Transverse colon (tissue), 4 donors: ENCODE measurements at regions not wholly inside any gene's neighbourhood (a gene's known extent, or its start where the extent isn't known, plus 50 kb on each side); places are given as distances from the start of the nearest gene placed in this dataset.

Source experiments
- DNase-seq: peaks from one replicate; pipeline ENCODE4 v3.0.0-alpha.2; 2019
- H3K27ac ChIP-seq, 4 donors: fragments of 200-600 bp; sonication (generic); 2 replicates each; pipeline ENCODE4 v1.5.1; 2016 to 2018; ENCODE audit warnings: inconsistent platforms in 4 of 4
- H3K27me3 ChIP-seq: fragments of 200-600 bp; sonication (generic); 2 replicates; pipeline ENCODE4 v1.5.1; 2017; ENCODE audit warnings: inconsistent platforms
- H3K36me3 ChIP-seq, 4 donors: fragments of 200-600 bp; sonication (generic); 2 replicates each; pipeline ENCODE4 v1.5.1; 2017 to 2019; ENCODE audit warnings: inconsistent platforms in 4 of 4
- H3K4me1 ChIP-seq, 4 donors: fragments of 200-600 bp; sonication (generic); 2 replicates each; pipeline ENCODE4 v1.5.1; 2017 to 2020; ENCODE audit warnings: inconsistent platforms in 4 of 4
- H3K4me3 ChIP-seq, 4 donors: fragments of 200-600 bp; sonication (generic); 1 replicate in 1 of 4; 2 replicates in 3 of 4; pipeline versions ENCODE4 v1.5.1 to v1.6.1; 2017 to 2019; ENCODE audit warnings: inconsistent platforms in 4 of 4
- H3K9me3 ChIP-seq, 2 donors: fragments of 200-600 bp; sonication (generic); 2 replicates each; pipeline ENCODE4 v1.5.1; 2017 to 2019; ENCODE audit warnings: inconsistent platforms in 2 of 2
- CTCF ChIP-seq, 5 experiments: fragments of 200-600 bp in 3 of 5; fragments of 450-650 bp in 2 of 5; sonication (generic) in 3 of 5; IDR thresholded peaks; 1 replicate in 2 of 5; 2 replicates in 3 of 5; pipeline ENCODE4 v1.5.1; 2016 to 2017; ENCODE audit warnings: antibody characterized with exemption in 5 of 5, inconsistent platforms in 3 of 5, mild to moderate bottlenecking in 2 of 5, moderate library complexity in 1 of 5
- EP300 ChIP-seq: sonication (generic); formaldehyde crosslinking; IDR thresholded peaks from one replicate; pipeline ENCODE4 v1.6.1; 2017; ENCODE audit warnings: antibody characterized with exemption, low read depth
- POLR2A ChIP-seq: fragments of 450-650 bp; IDR thresholded peaks from one replicate; pipeline ENCODE4 v1.6.1; 2016; ENCODE audit warnings: antibody characterized with exemption, mild to moderate bottlenecking, moderate library complexity
- POLR2AphosphoS5 ChIP-seq, 3 donors: sonication (generic); formaldehyde crosslinking; IDR thresholded peaks; one replicate each; pipeline ENCODE4 v1.6.1; 2016; ENCODE audit warnings: antibody characterized with exemption in 3 of 3
- WGBS, 2 donors: methylation state at CpG; one replicate each; pipeline ENCODE4 v1.1.5; 2018; ENCODE audit warnings: low coverage in 1 of 2; 5-methylcytosine and 5-hydroxymethylcytosine counted together
- in situ Hi-C, 4 donors: fragments of 200-750 bp; cut with MboI; loops; one replicate each; pipeline versions ENCODE4 v1.15.0 to v1.15.1; 2017; ENCODE audit warnings: low sequenced_read_pairs in 3 of 4, low pct_ligation_motif_present in 1 of 4, low pct_unique_long_range_greater_than_20kb in 1 of 4
- intact Hi-C: fragments of 100-400 bp; cut with DNase I; formaldehyde crosslinking; loops from one replicate; pipeline ENCODE4 v1.15.1; 2023; ENCODE audit warnings: low total_unique reads

- WGBS, 2 donors = 80 to 84% methylated on average over 1 to 10 of the region's 10 CpGs
Observed at GRCh38 chr4:83862471-83862870, 326.6 kb downstream of the GPAT3 start.

GRCh38 chr4:83860200-83860599, 324.3 kb downstream of the GPAT3 start:
- 67 to 70% methylated on average over 2 of the region's 2 CpGs for WGBS, 2 donors
- no peaks in the 10 kb centered on the region for H3K27me3 ChIP-seq
- H3K9me3 ChIP-seq = no peaks in the 10 kb centered on the region
- TF ChIP-seq POLR2A (no peak), CTCF (IDR thresholded peaks at IDR 0.05) (no peak)
- no peak for DNase-seq
- no peaks in the 10 kb centered on the region for H3K4me1 ChIP-seq
- intact Hi-C loops = no loop called here
- H3K27ac ChIP-seq = no peak overlapping the region
- H3K4me3 ChIP-seq = no peak overlapping the region
- in situ Hi-C loops = no loop called here
- H3K36me3 ChIP-seq = no peaks in the 10 kb centered on the region

More at GRCh38 chr4:83862471-83862870, 326.6 kb downstream of the GPAT3 start:
- H3K27me3 ChIP-seq = no peaks in the 10 kb centered on the region
- intact Hi-C loops (no loop called here), in situ Hi-C loops (no loop called here)
- H3K27ac ChIP-seq = no peak overlapping the region
- no peaks in the 10 kb centered on the region for H3K4me1 ChIP-seq
- no peak overlapping the region for H3K4me3 ChIP-seq
- TF ChIP-seq POLR2A = no peak
- H3K36me3 ChIP-seq = no peaks in the 10 kb centered on the region
- no peaks in the 10 kb centered on the region for H3K9me3 ChIP-seq
- no peak for DNase-seq

- Histone ChIP-seq H3K27me3 (no peaks in the 10 kb centered on the region), H3K36me3 (no peaks in the 10 kb centered on the region), H3K27ac (no peak overlapping the region), H3K9me3 (no peaks in the 10 kb centered on the region), H3K4me1 (no peaks in the 10 kb centered on the region), H3K4me3 (no peak overlapping the region)
- in situ Hi-C loops (no loop called here), intact Hi-C loops (no loop called here)
- no peak for DNase-seq
- no peak for TF ChIP-seq CTCF (IDR thresholded peaks at IDR 0.05)
- no peak for TF ChIP-seq POLR2A
- TF ChIP-seq POLR2AphosphoS5 (IDR thresholded peaks at IDR 0.05) = no peak
- TF ChIP-seq EP300 = no peak
- WGBS, 2 donors = 80 to 97% methylated on average over 4 to 5 of the region's 5 CpGs
Observed at GRCh38 chr4:83858131-83858530, 322.2 kb downstream of the GPAT3 start.

- Histone ChIP-seq H3K9me3 (no peaks in the 10 kb centered on the region), H3K27me3 (no peaks in the 10 kb centered on the region), H3K27ac (no peak overlapping the region), H3K4me3 (no peak overlapping the region), H3K36me3 (no peaks in the 10 kb centered on the region), H3K4me1 (no peaks in the 10 kb centered on the region)
- TF ChIP-seq EP300 (no peak), POLR2A (no peak), CTCF (IDR thresholded peaks at IDR 0.05) (no peak), POLR2AphosphoS5 (IDR thresholded peaks at IDR 0.05) (no peak)
- no peak for DNase-seq
- WGBS, 2 donors = 71 to 73% methylated on average over 5 to 6 of the region's 6 CpGs
- intact Hi-C loops = no loop called here
- in situ Hi-C loops = no loop called here
Observed at GRCh38 chr4:83855044-83855443, 319.1 kb downstream of the GPAT3 start.

GRCh38 chr4:83852085-83852451, 316.2 kb downstream of the GPAT3 start:
- Histone ChIP-seq H3K36me3 (no peaks in the 10 kb centered on the region), H3K9me3 (no peaks in the 10 kb centered on the region), H3K27me3 (no peaks in the 10 kb centered on the region), H3K4me3 (no peak overlapping the region), H3K27ac (no peak overlapping the region), H3K4me1 (no peaks in the 10 kb centered on the region)
- intact Hi-C loops = no loop called here
- WGBS, 2 donors = 32 to 71% methylated on average over 1 of the region's 1 CpG
- in situ Hi-C loops = no loop called here
- TF ChIP-seq EP300 (no peak), CTCF (IDR thresholded peaks at IDR 0.05) (no peak)
- DNase-seq = no peak
